ENCODE measurements at regions not wholly inside any gene's neighbourhood (a gene's known extent, or its start where the extent isn't known, plus 50 kb on each side); places are given as distances from the start of the nearest gene placed in this dataset.

DNA sequence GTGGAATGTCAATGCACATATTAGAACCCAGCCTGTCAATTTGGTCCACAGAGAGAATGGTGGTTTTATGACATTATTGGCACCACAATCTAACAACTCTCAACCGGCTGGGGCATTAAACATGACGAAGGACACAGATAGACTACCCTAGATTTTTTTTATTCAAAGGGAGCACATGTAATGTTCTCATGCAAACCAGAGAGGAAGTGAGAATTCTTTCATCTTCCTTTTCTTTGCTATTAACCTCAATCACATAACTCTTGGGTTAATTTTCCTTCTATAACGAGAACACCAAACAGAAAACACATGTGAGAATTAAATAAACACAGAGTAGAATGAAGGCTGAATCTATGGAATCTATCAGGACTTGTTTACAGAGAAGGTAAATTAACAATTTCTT is 94.9 kb upstream of the TNC start:
- Mint-ChIP-seq H3K27me3 (peaks cover 15 to 52% (median 21%) of the 10 kb centered on the region in 5 donors), H3K27ac (no peak overlapping the region), H3K9me3 (peaks cover 0 to 2% (median 0%) of the 10 kb centered on the region in 9 donors), H3K36me3 (no peaks in the 10 kb centered on the region), H3K4me1 (peaks cover 0 to 1% (median 0%) of the 10 kb centered on the region in 4 donors), H3K4me3 (no peak overlapping the region)
- ATAC-seq (no peak), DNase-seq (no peak)
- POLR2A ChIA-PET = no interaction called here

DNA sequence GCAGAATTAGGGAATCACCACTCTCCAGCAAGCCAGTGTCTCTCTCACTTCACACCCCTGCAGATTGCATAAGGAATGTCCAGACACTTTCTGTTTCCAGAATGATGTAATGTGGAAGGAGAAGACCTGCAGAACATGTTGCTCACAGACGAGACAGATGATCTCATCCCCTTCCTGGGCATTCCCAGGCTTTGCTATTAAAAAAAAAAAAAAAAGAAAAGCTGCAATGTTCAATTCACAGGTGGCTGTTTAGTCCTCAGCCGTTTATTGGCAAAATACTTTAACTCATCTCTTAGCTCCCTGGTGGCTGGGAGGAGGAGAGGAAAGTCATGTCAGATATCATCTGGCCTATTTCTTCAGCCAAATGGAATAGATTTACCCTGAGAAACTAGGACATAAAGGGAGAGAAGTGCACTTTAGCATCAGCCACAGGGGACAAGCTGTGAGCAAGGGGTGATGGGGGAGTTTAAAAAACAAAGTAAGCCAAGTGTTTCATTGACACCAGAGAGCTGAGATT is 95.9 kb upstream of the TNC start:
- H3K27me3 Mint-ChIP-seq = peaks cover 16 to 46% (median 20%) of the 10 kb centered on the region in 5 donors
- no peak overlapping the region for H3K4me3 Mint-ChIP-seq
- no peak overlapping the region for H3K27ac Mint-ChIP-seq
- peaks cover 0 to 1% (median 0%) of the 10 kb centered on the region in 4 donors for H3K4me1 Mint-ChIP-seq
- DNase-seq (no peak), ATAC-seq (no peak)
- no peaks in the 10 kb centered on the region for H3K36me3 Mint-ChIP-seq
- H3K9me3 Mint-ChIP-seq = peaks cover 0 to 3% (median 0%) of the 10 kb centered on the region in 9 donors
- POLR2A ChIA-PET = no interaction called here

DNA sequence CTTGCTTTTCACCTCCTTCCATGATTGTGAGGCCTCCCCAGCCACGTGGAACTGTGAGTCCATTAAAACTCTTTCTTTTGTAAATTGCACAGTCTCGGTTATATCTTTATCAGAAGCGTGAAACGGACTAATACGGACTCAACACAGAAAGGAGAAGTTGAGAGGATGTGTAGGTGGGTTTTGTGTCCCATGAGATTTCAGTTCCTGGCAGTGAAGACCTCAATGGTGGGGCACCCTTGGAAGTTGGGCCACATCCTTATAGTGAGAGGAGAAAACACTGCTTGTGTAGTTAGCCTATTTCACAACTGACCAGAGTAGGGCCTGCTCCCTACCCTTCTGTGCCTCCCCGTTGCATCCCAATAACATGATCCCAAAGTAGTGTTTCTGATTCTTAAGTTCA is 98.9 kb upstream of the TNC start:
- DNase-seq (no peak), ATAC-seq (no peak)
- peaks cover 0 to 1% (median 0%) of the 10 kb centered on the region in 4 donors for H3K4me1 Mint-ChIP-seq
- H3K9me3 Mint-ChIP-seq = peaks cover 0 to 3% (median 0%) of the 10 kb centered on the region in 9 donors
- no peaks in the 10 kb centered on the region for H3K36me3 Mint-ChIP-seq
- POLR2A ChIA-PET = no interaction called here
- H3K27ac Mint-ChIP-seq = no peak overlapping the region
- no peak overlapping the region for H3K4me3 Mint-ChIP-seq
- peaks cover 13 to 41% (median 20%) of the 10 kb centered on the region in 5 donors for H3K27me3 Mint-ChIP-seq

DNA sequence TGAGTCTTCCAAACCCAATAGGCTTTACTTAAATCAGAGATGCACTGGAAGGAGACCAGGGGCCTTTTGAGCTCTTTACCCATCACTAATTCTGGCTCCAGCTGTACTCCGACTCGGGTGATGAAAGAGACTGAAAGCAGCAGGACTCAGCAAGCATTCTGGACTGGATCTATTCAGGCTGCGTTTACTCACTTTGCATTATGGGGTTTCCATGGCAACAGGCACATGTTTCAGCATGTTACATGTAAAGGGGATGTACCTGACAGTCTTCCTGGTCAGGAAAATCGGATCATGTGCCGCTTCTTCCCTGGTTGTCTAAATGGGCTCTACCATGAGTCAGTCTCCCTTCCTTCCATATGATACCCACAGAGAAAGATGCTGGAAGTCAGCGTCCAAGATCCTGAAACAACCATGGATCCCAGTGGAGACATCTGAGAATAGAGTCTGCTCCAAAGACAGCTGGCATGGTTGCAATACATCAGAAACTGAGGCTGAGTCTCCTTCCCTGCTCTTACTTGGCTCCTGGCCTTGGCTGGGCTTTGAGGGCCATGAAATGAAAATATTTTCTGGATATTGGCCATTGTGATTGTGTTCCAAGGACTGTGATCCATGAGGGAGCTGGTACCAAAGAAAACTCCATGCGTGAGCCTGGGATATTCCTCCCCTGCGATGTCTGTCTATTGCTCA is 102.5 kb upstream of the TNC start:
- POLR2A ChIA-PET = no interaction called here
- Mint-ChIP-seq H3K4me3 (no peak overlapping the region), H3K9me3 (peaks cover 0 to 3% (median 0%) of the 10 kb centered on the region in 9 donors), H3K27me3 (peaks cover 11 to 32% (median 24%) of the 10 kb centered on the region in 5 donors), H3K27ac (peak overlapping the region in 1 of 10 donors; percentile 13), H3K36me3 (no peaks in the 10 kb centered on the region), H3K4me1 (peaks cover 0 to 1% (median 0%) of the 10 kb centered on the region in 4 donors)
- DNase-seq = no peak
- no peak for ATAC-seq

DNA sequence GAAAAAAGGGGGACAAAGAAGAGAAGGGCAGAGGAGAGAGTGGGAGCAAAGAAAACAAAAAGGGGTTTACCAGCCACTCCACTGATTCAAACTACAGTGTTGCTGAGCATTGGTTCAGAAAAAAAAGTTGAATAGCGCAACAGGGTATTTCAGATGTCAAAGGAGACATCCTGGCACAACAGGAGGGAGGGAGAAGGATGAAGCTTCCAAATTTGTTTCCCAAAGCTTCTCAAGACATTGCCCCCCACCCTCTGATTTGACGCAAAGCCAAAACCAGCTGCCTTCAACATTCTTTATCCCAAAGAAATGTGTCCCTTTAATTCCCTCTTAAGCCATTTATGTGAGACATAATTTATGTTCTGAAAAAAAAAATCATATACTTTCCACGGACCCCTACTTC is 105.5 kb upstream of the TNC start:
- Mint-ChIP-seq H3K27me3 (peaks cover 0 to 11% (median 7%) of the 10 kb centered on the region in 5 donors), H3K4me1 (no peaks in the 10 kb centered on the region), H3K27ac (no peak overlapping the region), H3K36me3 (no peaks in the 10 kb centered on the region), H3K9me3 (no peaks in the 10 kb centered on the region), H3K4me3 (no peak overlapping the region)
- POLR2A ChIA-PET = no interaction called here
- no peak for DNase-seq
- no peak for ATAC-seq

DNA sequence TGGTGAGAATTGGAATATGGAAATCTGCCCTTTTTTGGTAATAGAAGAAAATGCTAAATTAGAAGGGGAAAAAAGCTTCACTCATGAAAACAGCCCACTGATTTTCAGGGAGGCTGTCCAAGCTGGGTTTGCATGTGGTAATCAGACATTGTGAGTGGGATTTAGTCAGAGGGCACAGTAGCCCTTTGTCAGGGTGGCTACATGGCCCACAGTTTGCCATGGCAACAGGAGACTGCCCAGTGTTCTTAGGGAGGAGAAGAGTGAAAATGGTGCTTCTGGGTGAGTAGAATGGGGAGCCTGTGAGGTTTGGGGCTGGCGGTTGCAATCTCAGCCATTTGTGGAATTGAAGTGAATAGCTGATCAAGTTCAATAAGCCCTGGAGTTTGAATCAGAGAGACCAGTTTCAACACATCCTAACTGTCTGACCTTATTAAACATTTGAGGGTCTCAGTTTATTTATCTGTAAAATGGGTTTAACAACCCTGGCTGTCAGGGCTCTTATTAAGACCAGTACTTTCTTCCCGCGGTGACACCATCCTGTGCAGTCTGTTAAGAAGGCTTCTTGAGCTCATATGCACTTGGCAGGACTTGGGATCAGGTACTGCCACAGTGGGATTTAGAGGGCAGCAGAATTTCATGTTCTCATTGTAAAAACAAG is 107.6 kb upstream of the TNC start:
- no peak overlapping the region for H3K27ac Mint-ChIP-seq
- POLR2A ChIA-PET = no interaction called here

DNA sequence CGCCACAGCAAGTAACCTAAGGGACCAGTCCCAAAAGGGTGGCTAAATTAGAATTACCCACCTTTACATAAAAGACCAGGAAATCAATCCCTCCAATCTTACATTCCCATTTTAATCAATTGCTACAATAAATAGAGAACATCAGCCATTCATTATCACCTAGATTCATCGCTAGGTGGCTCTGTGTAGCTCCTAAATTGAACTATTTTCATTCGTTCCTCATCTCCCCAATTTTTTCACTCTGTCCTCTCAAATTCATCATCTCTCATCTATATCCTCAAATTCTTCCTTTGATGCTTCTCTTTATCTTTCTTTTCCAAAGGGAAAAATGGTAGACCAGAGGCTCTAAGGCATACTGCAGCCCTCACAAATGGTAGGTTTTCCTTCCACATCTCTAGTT is 108.2 kb upstream of the TNC start:
- no peak for ATAC-seq
- POLR2A ChIA-PET = no interaction called here
- peaks cover 0 to 2% (median 0%) of the 10 kb centered on the region in 9 donors for H3K9me3 Mint-ChIP-seq

More for the DNA sequence above, 107.6 kb upstream of the TNC start:
- Mint-ChIP-seq H3K4me3 (no peak overlapping the region), H3K4me1 (no peaks in the 10 kb centered on the region), H3K27me3 (peaks cover 1 to 10% (median 7%) of the 10 kb centered on the region in 5 donors), H3K9me3 (peaks cover 0 to 2% (median 0%) of the 10 kb centered on the region in 9 donors), H3K36me3 (no peaks in the 10 kb centered on the region)
- ATAC-seq (no peak), DNase-seq (no peak)

DNA sequence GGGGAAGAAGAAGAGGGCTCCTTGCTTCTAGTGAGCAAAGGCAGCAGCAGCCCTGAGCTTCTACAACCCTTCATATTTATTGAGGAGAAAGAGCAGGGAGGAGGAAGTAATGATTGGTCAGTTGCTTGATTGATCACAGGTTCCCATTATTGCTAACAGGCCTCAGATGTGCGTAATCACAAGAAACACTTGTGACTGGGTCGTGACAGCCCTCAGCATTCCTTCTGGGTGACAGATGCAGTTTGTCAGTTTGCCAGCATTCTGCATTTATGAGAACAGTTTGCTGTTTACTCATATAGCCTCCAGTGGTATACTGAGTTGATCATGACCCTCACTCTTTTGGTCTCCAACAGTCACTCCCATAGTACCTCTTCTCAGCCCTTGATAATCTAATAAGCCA is 111.5 kb upstream of the TNC start:
- H3K4me3 Mint-ChIP-seq = no peak overlapping the region
- no peak overlapping the region for H3K27ac Mint-ChIP-seq
- peaks cover 0 to 2% (median 0%) of the 10 kb centered on the region in 9 donors for H3K9me3 Mint-ChIP-seq
- POLR2A ChIA-PET = no interaction called here
- DNase-seq (no peak), ATAC-seq (no peak)
- H3K36me3 Mint-ChIP-seq = no peaks in the 10 kb centered on the region
- H3K4me1 Mint-ChIP-seq = no peaks in the 10 kb centered on the region
- peaks cover 2 to 18% (median 9%) of the 10 kb centered on the region in 5 donors for H3K27me3 Mint-ChIP-seq

More for the DNA sequence above, 108.2 kb upstream of the TNC start:
- no peak overlapping the region for H3K4me3 Mint-ChIP-seq
- no peak overlapping the region for H3K27ac Mint-ChIP-seq
- H3K27me3 Mint-ChIP-seq = peaks cover 0 to 10% (median 7%) of the 10 kb centered on the region in 5 donors
- no peaks in the 10 kb centered on the region for H3K4me1 Mint-ChIP-seq
- H3K36me3 Mint-ChIP-seq = no peaks in the 10 kb centered on the region
- DNase-seq = no peak

DNA sequence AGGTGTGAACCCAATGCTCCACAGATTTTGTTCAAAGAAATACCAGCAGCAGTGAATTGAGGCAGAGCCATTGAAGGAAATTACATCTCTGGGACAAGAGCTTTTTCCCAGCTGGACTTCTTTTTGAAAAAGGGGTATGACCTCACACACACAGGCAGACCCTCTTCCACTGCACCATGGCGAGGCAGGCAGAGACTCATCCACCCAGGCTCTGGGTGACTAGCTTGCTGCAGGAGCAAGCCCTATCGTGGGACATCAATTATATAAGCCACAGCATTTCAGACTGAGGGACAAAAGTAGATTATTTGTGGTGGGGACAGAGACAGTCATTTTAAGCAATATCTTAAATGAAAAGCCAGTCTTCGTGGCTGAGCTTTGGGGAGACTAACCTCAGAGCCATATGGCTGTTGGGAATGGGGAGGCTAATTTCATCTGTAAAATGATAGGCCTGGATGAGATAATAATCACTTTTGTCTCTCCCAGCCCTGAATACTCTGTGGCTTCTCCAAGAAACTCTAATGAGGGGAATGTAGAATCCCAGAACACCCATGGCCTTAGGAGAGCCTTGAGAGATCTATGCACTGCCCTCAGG is 113.1 kb upstream of the TNC start:
- no peak for DNase-seq
- Mint-ChIP-seq H3K27me3 (peaks cover 5 to 33% (median 10%) of the 10 kb centered on the region in 5 donors), H3K4me1 (no peaks in the 10 kb centered on the region)

DNA sequence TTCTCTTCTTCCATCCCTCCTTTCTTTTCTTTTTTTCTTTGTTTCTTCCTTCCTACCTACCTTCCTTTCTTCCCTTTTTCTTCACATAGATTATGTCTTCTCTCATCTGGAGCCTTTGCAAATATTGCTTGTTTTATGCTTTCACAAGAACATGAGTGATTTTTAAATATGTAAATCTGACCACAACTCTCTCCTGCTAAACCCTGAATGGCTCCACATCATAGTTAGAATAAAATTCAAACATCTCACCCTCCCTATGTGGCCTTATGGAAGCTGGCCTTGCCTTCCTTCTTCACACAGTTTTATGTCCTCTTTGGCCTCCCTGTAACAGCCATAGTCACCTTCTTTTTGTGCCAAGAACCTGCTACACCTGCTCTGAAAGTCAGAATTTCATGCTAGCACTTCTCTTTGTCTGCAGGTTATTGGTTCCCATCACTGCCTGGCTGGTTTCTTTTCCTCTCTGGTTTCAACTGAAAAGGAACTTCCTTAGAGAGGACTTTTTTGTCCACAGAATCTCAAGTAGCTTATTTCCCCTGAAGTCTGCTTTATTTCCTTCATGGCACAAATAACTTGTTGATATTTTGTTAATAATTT is 114.3 kb upstream of the TNC start:
- Mint-ChIP-seq H3K4me1 (no peaks in the 10 kb centered on the region), H3K9me3 (peaks cover 0 to 4% (median 0%) of the 10 kb centered on the region in 9 donors), H3K27ac (no peak overlapping the region), H3K4me3 (no peak overlapping the region), H3K27me3 (peaks cover 8 to 46% (median 13%) of the 10 kb centered on the region in 5 donors), H3K36me3 (no peaks in the 10 kb centered on the region)
- DNase-seq (no peak), ATAC-seq (no peak)
- POLR2A ChIA-PET = no interaction called here

More for the DNA sequence above, 113.1 kb upstream of the TNC start:
- POLR2A ChIA-PET = no interaction called here
- H3K4me3 Mint-ChIP-seq = no peak overlapping the region
- no peak for ATAC-seq
- H3K36me3 Mint-ChIP-seq = no peaks in the 10 kb centered on the region
- H3K27ac Mint-ChIP-seq = no peak overlapping the region
- H3K9me3 Mint-ChIP-seq = peaks cover 0 to 4% (median 0%) of the 10 kb centered on the region in 9 donors

DNA sequence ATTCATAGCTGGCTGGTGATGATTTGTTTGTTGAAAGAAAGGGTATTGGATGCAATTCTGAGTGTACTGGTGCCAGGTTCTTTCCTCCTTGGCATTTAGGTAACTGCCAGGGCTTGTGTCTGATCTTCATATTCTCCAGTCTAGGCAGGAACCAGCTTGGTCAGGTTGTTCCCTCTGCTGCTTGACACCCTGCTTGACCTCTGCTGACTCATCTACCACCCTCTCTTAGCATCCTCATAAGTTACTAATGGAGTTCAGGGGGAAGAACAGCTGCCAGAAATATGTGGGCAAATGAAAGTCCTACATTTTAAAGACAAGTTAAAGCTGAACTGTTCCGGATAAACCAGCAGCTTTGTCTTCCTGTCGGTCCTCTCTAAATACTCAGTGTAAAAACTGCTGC is 116.1 kb upstream of the TNC start:
- ATAC-seq (no peak), DNase-seq (no peak)
- POLR2A ChIA-PET = no interaction called here
- H3K27ac Mint-ChIP-seq = no peak overlapping the region
- H3K4me1 Mint-ChIP-seq = no peaks in the 10 kb centered on the region
- H3K9me3 Mint-ChIP-seq = peaks cover 0 to 4% (median 0%) of the 10 kb centered on the region in 9 donors
- H3K4me3 Mint-ChIP-seq = no peak overlapping the region
- H3K27me3 Mint-ChIP-seq = peaks cover 11 to 64% (median 18%) of the 10 kb centered on the region in 5 donors
- no peaks in the 10 kb centered on the region for H3K36me3 Mint-ChIP-seq

DNA sequence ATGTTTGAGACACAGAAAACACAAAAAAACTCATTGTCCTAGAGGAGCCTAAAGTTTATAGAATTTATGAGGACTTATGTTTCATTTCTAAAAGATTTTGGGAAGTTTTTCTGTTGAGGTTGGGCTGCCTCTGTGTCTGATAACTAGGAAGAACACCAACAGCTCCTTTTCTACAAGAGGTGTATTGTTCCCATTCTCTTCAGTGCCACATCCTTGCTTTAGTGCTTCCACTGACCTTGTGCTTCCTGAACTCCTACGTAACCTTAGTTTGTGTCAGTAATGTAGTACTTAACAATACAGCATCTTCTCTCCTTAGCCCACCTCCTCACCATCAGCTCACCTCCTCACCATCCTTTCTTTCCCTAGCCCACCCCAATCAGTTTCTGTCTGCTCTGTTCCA is 117.3 kb upstream of the TNC start:
- POLR2A ChIA-PET = no interaction called here

More for the DNA sequence above, 117.3 kb upstream of the TNC start:
- peaks cover 15 to 67% (median 19%) of the 10 kb centered on the region in 5 donors for H3K27me3 Mint-ChIP-seq
- no peak overlapping the region for H3K27ac Mint-ChIP-seq
- no peaks in the 10 kb centered on the region for H3K4me1 Mint-ChIP-seq
- DNase-seq (no peak), ATAC-seq (no peak)
- no peak overlapping the region for H3K4me3 Mint-ChIP-seq
- no peaks in the 10 kb centered on the region for H3K36me3 Mint-ChIP-seq
- peaks cover 0 to 2% (median 0%) of the 10 kb centered on the region in 9 donors for H3K9me3 Mint-ChIP-seq
